ENCODE measurements at regions not wholly inside any gene's neighbourhood (a gene's known extent, or its start where the extent isn't known, plus 50 kb on each side); places are given as distances from the start of the nearest gene placed in this dataset.
"Not testable (repeated sequence)": the region's sequence is repeated elsewhere in the genome, so short reads cannot be mapped to it uniquely, and the experiment has no call there.

DNA sequence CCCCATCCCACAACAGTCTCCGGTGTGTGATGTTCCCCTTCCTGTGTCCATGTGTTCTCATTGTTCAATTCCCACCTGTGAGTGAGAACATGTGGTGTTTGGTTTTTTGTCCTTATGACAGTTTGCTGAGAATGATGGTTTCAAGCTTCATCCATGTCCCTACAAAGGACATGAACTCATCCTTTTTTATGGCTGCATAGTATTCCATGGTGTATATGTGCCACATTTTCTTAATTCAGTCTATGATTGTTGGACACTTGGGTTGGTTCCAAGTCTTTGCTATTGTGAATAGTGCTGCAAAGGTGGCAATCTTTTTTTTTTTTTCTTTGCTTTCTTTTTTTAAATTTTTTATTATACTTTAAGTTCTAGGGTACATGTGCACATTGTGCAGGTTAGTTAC lies 406.7 kb upstream of the ATP5MC3 start:
- CTCF ChIA-PET (ENCODE audit: partially characterized antibody); FAIRE-seq: not testable (repeated sequence)
- WGBS, 2 experiments (ENCODE audit: extremely low coverage in 1 of 2, insufficient coverage in 1 of 2, insufficient read length in 1 of 2, insufficient replicate concordance in 2 of 2, low coverage in 1 of 2, low lambda C conversion rate in 2 of 2, missing lambda C conversion rate in 1 of 2) = no CpG with 5 or more reads among the region's 1 CpG

More for the DNA sequence above, 406.7 kb upstream of the ATP5MC3 start:
- H3K4me3 ChIP-seq (ENCODE audit: extremely low read depth in 1 of 4, insufficient read depth in 2 of 4, low read depth in 3 of 4, low read length in 4 of 4); H4K91ac ChIP-seq (replicated peaks; ENCODE audit: insufficient read length, low read length); H4K20me1 ChIP-seq (replicated peaks in 1 of 2; ENCODE audit: control insufficient read depth in 1 of 2, insufficient read depth in 2 of 2, low read length in 2 of 2); H4K8ac ChIP-seq (ENCODE audit: extremely low read depth, insufficient read depth, low read length); H2BK20ac ChIP-seq (ENCODE audit: low read length); H3K4ac ChIP-seq (replicated peaks; ENCODE audit: insufficient read length, low read depth, low read length); H3K9ac ChIP-seq (replicated peaks in 1 of 4; ENCODE audit: extremely low read depth in 1 of 4, low read depth in 3 of 4, low read length in 3 of 4); H3K14ac ChIP-seq (ENCODE audit: insufficient read length); H3K23ac ChIP-seq (ENCODE audit: insufficient read length); H3K18ac ChIP-seq (ENCODE audit: extremely low read depth, low read length); H2BK12ac ChIP-seq (ENCODE audit: low read depth, low read length); H3K23me2 ChIP-seq (ENCODE audit: low read depth, low read length); H3K9me3 ChIP-seq (ENCODE audit: insufficient read depth in 2 of 2, low read depth in 1 of 2, low read length in 1 of 2); DNase-seq (ENCODE audit: low read depth in 1 of 2, low spot score in 2 of 2); H3K56ac ChIP-seq (replicated peaks; ENCODE audit: insufficient read length, low read depth, low read length); H2BK120ac ChIP-seq (replicated peaks; ENCODE audit: low read depth, low read length); H4K5ac ChIP-seq (ENCODE audit: insufficient read length, low read depth, low read length); H3K79me2 ChIP-seq (ENCODE audit: control insufficient read depth in 1 of 2, insufficient read depth in 2 of 2, low read length in 2 of 2); H3K4me1 ChIP-seq (replicated peaks in 1 of 4; ENCODE audit: control insufficient read depth in 3 of 4, insufficient read depth in 4 of 4, low read length in 3 of 4); H3K4me2 ChIP-seq (ENCODE audit: insufficient read depth in 1 of 2, low read depth in 2 of 2, low read length in 2 of 2); H2BK15ac ChIP-seq (ENCODE audit: low read length); H3K27me3 ChIP-seq (replicated peaks in 1 of 4; ENCODE audit: control insufficient read depth in 3 of 4, extremely low read depth in 1 of 4, insufficient read depth in 3 of 4, low read length in 3 of 4); POLR2A ChIA-PET (ENCODE audit: partially characterized antibody); H3K36me3 ChIP-seq (ENCODE audit: control insufficient read depth in 2 of 4, insufficient read depth in 4 of 4, low read length in 3 of 4); H3K27ac ChIP-seq (ENCODE audit: low read depth, low read length); H2AK5ac ChIP-seq (ENCODE audit: low read depth, low read length); H3K79me1 ChIP-seq (ENCODE audit: low read depth, low read length); H2BK5ac ChIP-seq (ENCODE audit: low read depth, low read length); H2AFZ ChIP-seq (ENCODE audit: low read length): not testable (repeated sequence)

Data from H1 (cell line).